Cardiac fibroblast (primary cell): ENCODE measurements at regions not wholly inside any gene's neighbourhood (a gene's known extent, or its start where the extent isn't known, plus 50 kb on each side); places are given as distances from the start of the nearest gene placed in this dataset.
"Not testable (repeated sequence)": the region's sequence is repeated elsewhere in the genome, so short reads cannot be mapped to it uniquely, and the experiment has no call there.

Experiments
- DNase-seq, 2 donors: peaks; one replicate each; pipeline versions ENCODE4 v3.0.0 to v3.0.0-alpha.2; 2010; ENCODE audit warnings: low read depth in 2 of 2
- H3K4me3 ChIP-seq, 2 donors: replicated peaks in 1 of 2; 1 replicate in 1 of 2; 2 replicates in 1 of 2; pipeline ENCODE4 v1.5.1; 2011; ENCODE audit warnings: low read depth in 2 of 2, low read length in 2 of 2, mild to moderate bottlenecking in 2 of 2, moderate library complexity in 1 of 2
- TF ChIP-seq, protein P1 (sequence below): IDR thresholded peaks from one replicate; pipeline ENCODE4 v1.5.1; 2011; ENCODE audit warnings: low read depth, mild to moderate bottlenecking, low read length, inconsistent platforms

DNA sequence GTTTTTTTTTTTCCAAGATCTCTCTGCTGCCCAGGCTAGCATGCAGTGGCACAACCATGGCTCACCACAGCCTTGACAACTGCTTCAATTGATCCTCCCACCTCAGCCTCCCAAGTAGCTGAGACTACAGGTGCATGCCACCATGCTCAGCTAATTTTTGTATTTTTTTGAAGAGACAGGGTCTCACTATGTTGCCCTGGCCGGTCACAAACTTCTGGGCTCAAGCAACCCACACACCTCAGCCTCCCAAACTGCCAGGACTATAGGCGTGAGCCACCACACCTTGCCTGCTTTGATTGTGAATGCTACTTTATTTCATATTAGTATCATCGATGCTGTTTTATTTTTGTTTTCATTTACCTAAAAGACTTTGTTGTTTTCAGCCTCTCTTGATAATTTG, 81.5 kb upstream of the GNAZ start:
- no peak overlapping the region for H3K4me3 ChIP-seq
- TF ChIP-seq, protein P1, sequence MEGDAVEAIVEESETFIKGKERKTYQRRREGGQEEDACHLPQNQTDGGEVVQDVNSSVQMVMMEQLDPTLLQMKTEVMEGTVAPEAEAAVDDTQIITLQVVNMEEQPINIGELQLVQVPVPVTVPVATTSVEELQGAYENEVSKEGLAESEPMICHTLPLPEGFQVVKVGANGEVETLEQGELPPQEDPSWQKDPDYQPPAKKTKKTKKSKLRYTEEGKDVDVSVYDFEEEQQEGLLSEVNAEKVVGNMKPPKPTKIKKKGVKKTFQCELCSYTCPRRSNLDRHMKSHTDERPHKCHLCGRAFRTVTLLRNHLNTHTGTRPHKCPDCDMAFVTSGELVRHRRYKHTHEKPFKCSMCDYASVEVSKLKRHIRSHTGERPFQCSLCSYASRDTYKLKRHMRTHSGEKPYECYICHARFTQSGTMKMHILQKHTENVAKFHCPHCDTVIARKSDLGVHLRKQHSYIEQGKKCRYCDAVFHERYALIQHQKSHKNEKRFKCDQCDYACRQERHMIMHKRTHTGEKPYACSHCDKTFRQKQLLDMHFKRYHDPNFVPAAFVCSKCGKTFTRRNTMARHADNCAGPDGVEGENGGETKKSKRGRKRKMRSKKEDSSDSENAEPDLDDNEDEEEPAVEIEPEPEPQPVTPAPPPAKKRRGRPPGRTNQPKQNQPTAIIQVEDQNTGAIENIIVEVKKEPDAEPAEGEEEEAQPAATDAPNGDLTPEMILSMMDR, result no peak
- no peak for DNase-seq

DNA sequence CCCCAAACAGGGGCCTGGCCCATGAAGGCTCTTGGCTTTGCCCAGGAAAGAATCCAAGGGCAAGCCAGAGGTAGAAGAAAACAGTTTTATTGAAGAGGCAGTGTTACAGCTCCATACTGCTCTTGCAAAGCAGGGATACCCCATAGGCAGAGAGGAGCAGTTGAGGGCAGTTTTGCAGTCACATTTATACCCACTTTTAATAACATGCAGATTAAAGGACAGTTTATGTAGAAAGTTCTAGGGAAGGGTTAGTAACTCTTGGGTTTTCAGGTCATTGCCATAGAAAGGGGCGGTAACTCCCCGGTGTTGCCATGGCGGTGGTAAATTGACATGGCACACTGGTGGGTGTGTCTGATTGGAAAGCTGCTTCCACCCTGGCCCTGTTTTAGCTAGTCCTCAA, 80.5 kb upstream of the GNAZ start:
- H3K4me3 ChIP-seq, result no peak overlapping the region
- TF ChIP-seq, protein P1, result no peak
- DNase-seq, result no peak

DNA sequence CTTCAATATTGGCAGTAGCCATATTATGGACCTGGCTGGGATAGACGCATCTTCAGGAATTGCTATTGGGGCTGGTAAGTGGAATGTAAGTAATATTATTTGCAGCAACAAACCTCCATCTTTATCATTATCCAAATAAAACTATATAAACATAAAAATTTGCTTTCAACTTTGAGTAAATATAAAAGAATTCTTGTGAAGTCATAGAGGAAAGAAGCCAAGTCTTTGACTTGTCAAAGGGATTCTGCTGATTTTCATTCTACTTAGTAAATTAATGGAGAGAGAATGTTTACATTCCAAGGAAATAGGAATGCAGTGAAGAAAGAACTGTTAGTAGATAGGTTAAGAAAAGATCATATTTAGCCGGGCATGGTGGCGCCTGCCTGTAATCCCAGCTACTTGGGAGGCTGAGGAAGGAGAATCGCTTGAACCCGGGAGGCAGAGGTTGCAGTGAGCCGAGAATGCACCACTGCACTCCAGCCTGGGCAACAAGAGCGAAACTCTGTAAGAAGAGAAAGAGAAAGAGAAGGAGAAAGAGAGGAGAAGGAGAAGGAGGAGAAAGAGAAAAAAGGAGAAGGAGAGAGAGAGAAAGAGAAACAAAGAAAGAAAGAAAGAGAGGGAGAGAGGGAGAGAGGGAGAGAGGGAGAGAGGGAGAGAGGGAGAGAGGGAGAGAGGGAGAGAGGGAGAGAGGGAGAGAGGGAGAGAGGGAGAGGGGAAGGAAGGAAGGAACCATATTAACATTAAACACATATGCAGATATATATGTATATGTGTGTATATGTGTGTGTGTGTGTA, 79.4 kb upstream of the GNAZ start:
- H3K4me3 ChIP-seq, DNase-seq: not testable (repeated sequence)

DNA sequence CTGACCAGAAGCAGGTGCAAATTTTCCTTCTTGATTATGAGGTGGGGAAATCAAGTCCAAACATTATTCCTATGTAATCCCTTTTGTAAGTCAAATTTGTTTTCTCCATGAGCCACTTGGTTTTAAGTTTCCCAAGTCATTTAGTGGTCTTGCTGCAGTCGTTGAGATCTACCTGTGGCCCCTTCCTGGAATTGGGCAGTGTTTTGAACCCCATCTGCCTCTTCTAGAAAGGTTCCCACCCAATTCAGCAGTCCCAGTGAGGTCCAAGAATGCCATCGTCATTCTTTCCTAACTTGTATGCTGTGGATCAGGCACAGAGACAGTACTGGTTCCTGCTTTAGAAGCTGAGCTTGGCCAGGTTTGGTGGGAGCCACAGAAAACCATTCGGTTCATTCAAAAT, 77.8 kb upstream of the GNAZ start:
- TF ChIP-seq, protein P1, result no peak

DNA sequence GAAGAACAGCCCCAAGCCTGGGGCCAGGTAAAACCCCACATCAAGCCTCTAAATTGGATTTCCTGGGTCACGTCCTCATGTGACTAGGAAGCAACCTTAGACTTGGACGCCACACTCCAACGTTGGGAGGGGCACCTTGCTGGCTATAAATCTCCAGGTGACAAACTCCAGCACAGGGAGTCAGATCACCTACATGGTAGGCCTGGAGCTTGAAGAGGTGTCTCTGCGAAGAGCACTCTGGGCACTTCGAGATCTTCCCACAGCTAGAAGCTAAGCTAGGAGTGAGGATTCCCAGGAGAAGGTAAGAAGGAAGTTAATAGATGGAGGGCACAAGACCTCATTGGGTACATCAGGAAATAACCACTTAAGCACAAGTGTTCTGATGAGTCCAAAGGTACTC, 77.1 kb upstream of the GNAZ start:
- TF ChIP-seq, protein P1, result no peak
- H3K4me3 ChIP-seq, result no peak overlapping the region
- no peak for DNase-seq

More for the DNA sequence above, 77.8 kb upstream of the GNAZ start:
- H3K4me3 ChIP-seq, result no peak overlapping the region
- no peak for DNase-seq

DNA sequence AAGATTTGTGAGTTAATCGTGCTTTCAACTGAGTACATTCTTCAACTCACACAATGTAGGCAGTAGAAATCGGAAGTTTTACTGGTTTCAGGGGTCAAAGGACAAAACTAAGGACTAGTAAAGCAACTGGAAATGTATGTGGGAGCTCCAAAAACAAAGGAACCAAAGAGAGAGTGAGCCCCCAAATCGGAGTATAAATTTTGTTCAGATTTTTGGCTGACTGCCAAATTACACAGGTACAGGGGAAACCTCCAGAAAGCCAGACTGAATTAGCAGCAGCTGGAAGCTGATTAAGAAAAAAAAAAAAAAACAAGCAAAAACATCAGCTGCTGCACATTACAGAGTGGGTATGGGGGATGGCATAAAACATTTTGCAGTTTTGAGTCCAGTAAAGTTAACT, 75.2 kb upstream of the GNAZ start:
- DNase-seq, result no peak
- no peak overlapping the region for H3K4me3 ChIP-seq
- TF ChIP-seq, protein P1, result no peak

DNA sequence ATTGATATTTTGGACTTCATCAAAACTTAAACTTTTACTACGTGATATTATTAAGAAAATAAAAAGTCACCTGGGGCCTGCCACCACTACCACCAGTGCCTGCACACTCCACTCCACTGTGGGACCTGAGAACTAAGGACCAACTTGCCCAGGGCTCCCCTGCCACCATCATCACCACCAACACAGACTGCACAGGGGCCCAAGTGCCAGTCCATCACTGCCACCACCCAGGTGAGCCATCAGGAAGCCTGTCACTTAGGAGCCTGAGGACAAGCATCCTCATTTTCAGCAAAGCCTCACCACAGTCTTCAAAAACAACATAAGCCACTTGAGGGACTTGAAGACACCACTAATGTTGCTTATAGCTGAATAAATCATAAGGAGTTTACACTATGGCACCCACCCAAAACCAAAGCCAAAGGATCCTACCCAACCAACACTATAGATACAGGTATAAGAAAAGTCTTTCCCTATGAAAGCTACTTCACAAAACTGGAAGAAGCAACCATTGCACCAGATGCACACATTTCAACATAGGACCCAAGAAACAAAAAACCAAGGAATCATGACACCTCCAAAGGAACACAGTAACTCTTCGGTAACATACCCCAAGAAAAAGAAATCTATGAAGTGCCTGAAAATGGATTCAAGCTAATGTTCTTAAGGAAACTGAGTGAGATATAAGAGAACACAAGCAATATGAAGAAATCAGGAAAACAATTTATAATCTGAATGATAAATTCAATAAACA, 73.6 kb upstream of the GNAZ start:
- no peak overlapping the region for H3K4me3 ChIP-seq
- no peak for DNase-seq
- TF ChIP-seq, protein P1, result no peak
